ENCODE measurements at regions not wholly inside any gene's neighbourhood (a gene's known extent, or its start where the extent isn't known, plus 50 kb on each side); places are given as distances from the start of the nearest gene placed in this dataset.
"Not testable (repeated sequence)": the region's sequence is repeated elsewhere in the genome, so short reads cannot be mapped to it uniquely, and the experiment has no call there.

DNA sequence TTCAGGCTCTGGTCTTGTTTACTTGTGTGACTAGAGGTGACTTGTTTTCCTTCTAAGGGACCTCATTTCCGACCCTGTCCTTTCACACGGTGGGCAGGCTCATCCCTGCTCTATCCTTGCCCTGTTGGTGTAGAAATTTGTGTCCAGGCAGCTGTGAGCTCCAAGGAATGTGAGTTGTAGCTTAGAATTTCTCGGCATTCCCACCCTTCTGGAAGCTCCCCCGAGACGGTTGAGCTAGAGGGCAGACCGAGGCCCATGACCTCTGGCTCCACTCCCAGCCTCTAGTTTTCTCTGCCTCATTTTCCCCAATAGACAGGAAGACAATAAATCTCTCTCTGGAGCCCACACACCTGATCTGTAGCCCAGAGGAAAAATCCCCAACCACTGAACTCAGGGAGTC, 100.9 kb downstream of the NAV1 start:
- Mint-ChIP-seq H3K4me3 (no peak overlapping the region), H3K4me1 (ENCODE audit: low read depth) (no peaks in the 10 kb centered on the region), H3K27me3 (ENCODE audit: low read depth) (peaks cover 9% of the 10 kb centered on the region), H3K36me3 (ENCODE audit: low read depth) (no peaks in the 10 kb centered on the region), H3K27ac (no peak overlapping the region), H3K9me3 (no peaks in the 10 kb centered on the region)

DNA sequence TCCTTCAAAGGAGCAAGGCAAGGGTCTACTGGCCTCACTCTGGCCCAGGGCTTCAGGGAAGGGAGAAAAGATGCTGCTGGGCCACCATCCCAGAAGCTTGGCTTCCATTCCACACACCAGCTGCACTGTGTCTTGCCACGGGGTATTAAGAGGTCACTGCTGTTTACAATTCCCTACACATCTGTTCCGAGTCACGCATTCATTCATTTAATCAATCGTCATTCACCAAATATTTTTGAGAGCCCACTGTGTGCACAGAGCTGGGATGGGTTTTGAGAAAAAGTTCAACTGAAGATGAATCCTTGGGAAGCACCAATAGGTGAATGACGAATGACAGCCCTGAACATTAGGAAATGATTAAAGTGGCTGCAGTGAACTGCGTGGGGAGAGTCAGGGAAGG, 101.7 kb downstream of the NAV1 start:
- Mint-ChIP-seq H3K4me1 (ENCODE audit: low read depth) (no peaks in the 10 kb centered on the region), H3K27me3 (ENCODE audit: low read depth) (peaks cover 10% of the 10 kb centered on the region), H3K27ac (no peak overlapping the region), H3K9me3 (no peaks in the 10 kb centered on the region), H3K4me3 (no peak overlapping the region), H3K36me3 (ENCODE audit: low read depth) (no peaks in the 10 kb centered on the region)

DNA sequence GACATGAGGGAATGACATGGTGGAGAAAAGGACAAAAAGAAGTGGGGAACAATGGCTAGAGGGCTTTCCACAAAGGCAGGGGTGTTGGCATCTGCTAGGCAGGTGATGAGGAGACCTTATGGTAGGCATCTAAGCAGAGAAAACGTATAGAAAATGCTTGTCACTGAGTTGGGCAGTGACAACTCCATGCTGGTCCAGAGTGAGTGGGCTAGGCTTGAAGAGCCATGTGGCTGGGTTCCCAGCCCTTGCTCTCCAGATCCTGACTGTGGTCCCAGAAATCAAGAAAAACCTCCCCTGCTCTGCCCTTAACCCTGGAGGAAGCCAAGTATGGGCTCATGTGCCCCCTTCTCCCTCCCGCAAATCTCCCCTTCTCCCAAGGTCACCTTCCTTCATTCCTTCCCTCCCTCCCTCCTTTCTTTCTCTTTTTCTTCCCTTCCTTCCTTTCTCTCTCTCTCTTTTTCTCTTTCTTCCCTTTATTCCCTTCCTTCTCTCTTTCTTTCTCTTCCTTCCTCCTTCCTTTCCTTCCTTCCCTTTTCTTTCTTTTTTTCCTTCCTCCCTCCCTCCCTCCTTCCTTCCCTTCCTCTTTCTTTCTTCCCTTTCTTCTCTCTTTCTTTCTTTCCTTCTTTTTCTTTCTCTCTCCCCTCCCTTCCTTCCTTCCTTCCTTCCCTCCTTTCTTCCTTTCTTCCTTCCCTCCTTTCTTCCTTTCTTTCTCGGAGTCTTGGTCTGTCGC, 102.8 kb downstream of the NAV1 start:
- Mint-ChIP-seq H3K27me3 (ENCODE audit: low read depth) (peaks cover 15% of the 10 kb centered on the region), H3K9me3 (no peaks in the 10 kb centered on the region), H3K4me3 (no peak overlapping the region), H3K4me1 (ENCODE audit: low read depth) (no peaks in the 10 kb centered on the region), H3K27ac (no peak overlapping the region), H3K36me3 (ENCODE audit: low read depth) (no peaks in the 10 kb centered on the region)

DNA sequence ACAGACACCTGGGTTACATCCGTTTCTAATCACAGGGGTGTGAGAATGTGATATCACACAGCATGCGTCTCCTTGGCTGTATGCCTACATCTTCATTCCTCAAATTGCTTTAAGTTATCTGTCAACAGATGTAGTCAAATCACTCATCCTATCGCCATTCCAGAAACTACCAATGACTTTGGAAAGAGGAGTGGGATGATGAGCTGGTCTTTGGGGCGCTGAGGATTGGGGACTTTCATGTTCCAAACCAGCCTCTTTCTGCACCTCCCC, 104.8 kb downstream of the NAV1 start:
- Mint-ChIP-seq H3K36me3 (ENCODE audit: low read depth) (no peaks in the 10 kb centered on the region), H3K27ac (no peak overlapping the region), H3K4me3 (no peak overlapping the region), H3K27me3 (ENCODE audit: low read depth) (peaks cover 30% of the 10 kb centered on the region), H3K9me3 (no peaks in the 10 kb centered on the region), H3K4me1 (ENCODE audit: low read depth) (no peaks in the 10 kb centered on the region)

DNA sequence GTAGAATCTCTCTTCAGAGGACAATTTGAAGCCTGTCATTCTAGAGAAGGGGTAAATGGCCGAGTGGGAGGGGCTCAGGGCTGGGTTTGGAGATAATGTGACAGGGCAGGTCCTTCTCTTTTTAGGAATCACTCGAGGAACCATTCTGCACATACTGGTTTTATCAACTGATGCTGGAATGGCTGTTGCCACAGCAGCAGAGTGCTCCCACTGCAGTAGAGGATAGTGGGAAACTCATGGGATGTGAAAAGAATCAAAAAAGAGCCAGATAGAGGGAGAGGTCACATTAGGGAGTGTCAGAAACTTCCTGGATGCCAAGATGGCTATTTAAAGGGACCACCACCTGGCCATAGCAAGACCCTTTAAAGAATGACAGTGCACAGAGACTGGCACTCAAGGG, 105.3 kb downstream of the NAV1 start:
- no peaks in the 10 kb centered on the region for H3K36me3 Mint-ChIP-seq (ENCODE audit: low read depth)
- no peak overlapping the region for H3K4me3 Mint-ChIP-seq
- no peaks in the 10 kb centered on the region for H3K9me3 Mint-ChIP-seq
- peaks cover 27% of the 10 kb centered on the region for H3K27me3 Mint-ChIP-seq (ENCODE audit: low read depth)
- H3K4me1 Mint-ChIP-seq (ENCODE audit: low read depth), result no peaks in the 10 kb centered on the region
- no peak overlapping the region for H3K27ac Mint-ChIP-seq

DNA sequence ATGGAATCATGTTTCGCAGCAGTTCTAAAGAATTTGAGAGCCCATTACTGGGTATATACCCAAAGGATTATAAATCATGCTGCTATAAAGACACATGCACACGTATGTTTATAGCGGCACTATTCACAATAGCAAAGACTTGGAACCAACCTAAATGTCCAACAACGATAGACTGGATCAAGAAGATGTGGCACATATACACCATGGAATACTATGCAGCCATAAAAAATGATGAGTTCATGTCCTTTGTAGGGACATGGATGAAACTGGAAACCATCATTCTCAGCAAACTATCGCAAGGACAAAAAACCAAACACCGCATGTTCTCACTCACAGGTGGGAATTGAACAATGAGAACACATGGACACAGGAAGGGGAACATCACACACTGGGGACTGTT, 106.1 kb downstream of the NAV1 start:
- peaks cover 35% of the 10 kb centered on the region for H3K27me3 Mint-ChIP-seq (ENCODE audit: low read depth)
- H3K9me3 Mint-ChIP-seq; H3K4me3 Mint-ChIP-seq; H3K27ac Mint-ChIP-seq; H3K4me1 Mint-ChIP-seq (ENCODE audit: low read depth); H3K36me3 Mint-ChIP-seq (ENCODE audit: low read depth): not testable (repeated sequence)

DNA sequence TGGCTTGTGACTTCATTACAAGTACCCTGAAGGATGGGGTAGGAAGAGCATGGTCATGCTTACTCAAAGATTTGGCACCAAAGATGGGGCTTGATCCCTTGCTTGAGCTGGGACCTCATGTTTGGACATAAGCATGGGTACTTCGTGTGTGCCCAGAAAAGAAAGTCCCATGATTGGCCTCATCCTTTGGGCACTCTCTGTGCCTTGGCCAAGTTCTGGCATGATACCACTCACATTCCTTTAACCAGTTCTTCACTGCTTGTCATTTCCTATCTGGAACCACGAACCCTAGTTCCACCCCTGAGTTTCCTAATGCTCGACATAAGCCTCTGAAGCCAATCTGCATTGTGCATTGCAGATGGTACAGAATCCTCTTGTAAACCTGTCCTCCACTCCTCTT, 107.0 kb downstream of the NAV1 start:
- H3K27ac Mint-ChIP-seq, result no peak overlapping the region

DNA sequence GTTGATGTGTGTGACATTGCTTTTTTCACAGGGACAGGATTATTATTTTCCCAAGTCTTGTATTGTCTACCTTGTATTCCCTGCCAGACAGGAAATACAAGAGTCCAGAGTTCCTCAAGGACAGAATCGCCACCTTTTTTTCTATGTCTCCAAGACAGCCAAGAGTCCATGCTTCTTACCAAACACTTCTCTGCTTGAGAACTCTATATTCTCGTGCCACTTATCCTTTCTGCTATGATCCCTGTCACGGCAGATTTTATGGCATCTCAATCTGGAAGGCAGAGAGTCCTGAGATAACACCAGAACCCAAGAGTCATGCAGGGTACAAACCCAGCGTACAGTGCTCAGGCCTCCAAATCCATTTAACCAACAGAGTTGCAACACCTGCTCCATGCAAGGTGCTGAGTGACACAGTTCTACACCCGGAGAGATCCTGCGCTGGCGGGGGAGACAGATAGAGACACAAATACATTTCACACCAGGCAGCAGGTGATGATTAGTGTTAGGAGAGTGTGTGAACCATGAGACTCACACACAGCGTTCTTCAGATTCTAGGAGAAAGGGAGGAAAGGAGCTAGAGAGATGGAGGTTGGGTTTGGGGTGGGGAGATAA, 107.6 kb downstream of the NAV1 start:
- H3K36me3 Mint-ChIP-seq (ENCODE audit: low read depth), result no peaks in the 10 kb centered on the region

More for the DNA sequence above, 107.0 kb downstream of the NAV1 start:
- no peaks in the 10 kb centered on the region for H3K9me3 Mint-ChIP-seq
- no peaks in the 10 kb centered on the region for H3K36me3 Mint-ChIP-seq (ENCODE audit: low read depth)
- H3K4me3 Mint-ChIP-seq, result no peak overlapping the region
- peaks cover 41% of the 10 kb centered on the region for H3K27me3 Mint-ChIP-seq (ENCODE audit: low read depth)
- no peaks in the 10 kb centered on the region for H3K4me1 Mint-ChIP-seq (ENCODE audit: low read depth)

DNA sequence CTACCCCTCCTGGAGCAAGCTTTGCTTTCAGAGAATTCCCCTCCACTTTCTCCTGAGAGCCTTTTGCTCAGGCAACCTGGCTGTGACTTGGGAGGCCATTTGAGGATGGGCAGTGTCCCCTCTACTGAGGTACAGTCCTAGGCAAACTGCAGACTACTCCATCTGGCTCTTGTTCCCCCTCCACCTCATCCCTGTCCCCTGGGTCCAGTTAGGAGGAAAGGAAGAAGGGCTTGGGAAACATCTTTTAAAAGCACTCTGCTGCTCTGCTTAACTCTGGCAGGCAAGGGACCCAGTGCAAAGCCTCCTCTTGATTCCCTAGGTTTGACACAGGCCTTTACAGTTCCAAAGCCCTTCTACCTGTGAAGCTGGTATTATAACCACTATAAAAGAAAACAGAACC, 108.2 kb downstream of the NAV1 start:
- Mint-ChIP-seq H3K27ac (no peak overlapping the region), H3K4me3 (no peak overlapping the region), H3K27me3 (ENCODE audit: low read depth) (peaks cover 52% of the 10 kb centered on the region)

More for the DNA sequence above, 107.6 kb downstream of the NAV1 start:
- H3K27me3 Mint-ChIP-seq (ENCODE audit: low read depth), result peaks cover 47% of the 10 kb centered on the region
- no peaks in the 10 kb centered on the region for H3K9me3 Mint-ChIP-seq
- H3K27ac Mint-ChIP-seq, result no peak overlapping the region
- H3K4me3 Mint-ChIP-seq, result no peak overlapping the region
- H3K4me1 Mint-ChIP-seq (ENCODE audit: low read depth), result no peaks in the 10 kb centered on the region

DNA sequence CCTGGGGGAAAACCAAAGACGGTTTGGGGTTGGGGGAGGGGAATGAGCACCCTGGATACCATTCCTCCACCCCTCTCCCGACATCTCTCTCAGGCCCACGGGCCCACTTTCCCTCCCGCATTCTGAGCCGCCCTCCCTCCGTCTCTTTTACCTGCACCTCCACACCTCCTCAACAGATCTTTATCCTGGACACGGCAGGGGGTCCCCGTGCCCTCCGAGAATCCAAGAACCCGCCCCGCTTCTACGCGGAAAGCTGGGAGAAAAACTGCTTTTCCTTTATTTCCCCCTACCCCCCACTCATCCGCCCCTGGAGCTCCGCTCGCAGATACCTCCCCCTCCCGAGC, 108.8 kb downstream of the NAV1 start:
- Mint-ChIP-seq H3K27me3 (ENCODE audit: low read depth) (peaks cover 52% of the 10 kb centered on the region), H3K4me3 (no peak overlapping the region), H3K9me3 (no peaks in the 10 kb centered on the region), H3K4me1 (ENCODE audit: low read depth) (no peaks in the 10 kb centered on the region), H3K27ac (no peak overlapping the region), H3K36me3 (ENCODE audit: low read depth) (no peaks in the 10 kb centered on the region)

More for the DNA sequence above, 108.2 kb downstream of the NAV1 start:
- Mint-ChIP-seq H3K9me3 (no peaks in the 10 kb centered on the region), H3K36me3 (ENCODE audit: low read depth) (no peaks in the 10 kb centered on the region), H3K4me1 (ENCODE audit: low read depth) (no peaks in the 10 kb centered on the region)

DNA sequence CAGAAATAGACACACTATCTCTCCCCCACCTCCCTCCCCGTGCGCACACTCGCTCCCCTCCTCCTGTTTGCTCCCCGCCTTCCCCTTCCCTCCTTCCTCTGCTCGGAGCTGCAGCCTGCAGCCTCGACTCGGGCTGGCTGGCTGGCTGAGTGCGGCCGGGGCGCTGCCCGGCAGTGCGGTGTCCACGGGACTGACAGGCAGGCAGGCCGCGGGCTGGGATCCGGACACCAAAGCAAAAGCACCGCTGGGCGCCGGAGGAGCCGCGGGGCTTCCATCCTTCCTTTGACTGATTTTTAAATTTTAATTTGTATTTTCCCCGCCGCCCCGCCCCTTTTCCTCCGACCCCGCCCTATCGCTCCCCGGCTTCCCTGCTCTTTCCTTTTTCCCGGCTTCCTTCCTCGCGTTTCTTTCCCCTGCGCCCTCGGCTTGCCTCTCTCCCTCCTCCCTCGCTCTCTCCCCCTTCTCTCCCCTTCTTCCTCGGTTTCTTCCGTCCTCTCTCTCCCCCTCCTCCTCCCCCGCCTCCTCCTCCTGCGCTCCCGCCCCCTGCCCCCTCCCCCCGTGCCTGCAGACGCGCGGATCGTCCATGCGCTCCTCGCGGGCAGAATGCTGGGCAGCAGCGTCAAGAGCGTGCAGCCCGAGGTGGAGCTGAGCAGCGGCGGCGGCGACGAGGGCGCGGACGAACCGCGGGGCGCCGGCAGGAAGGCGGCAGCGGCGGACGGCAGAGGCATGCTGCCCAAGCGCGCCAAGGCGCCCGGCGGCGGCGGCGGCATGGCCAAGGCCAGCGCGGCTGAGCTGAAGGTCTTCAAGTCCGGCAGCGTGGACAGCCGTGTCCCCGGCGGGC, 109.4 kb downstream of the NAV1 start:
- no peaks in the 10 kb centered on the region for H3K4me1 Mint-ChIP-seq (ENCODE audit: low read depth)
- no peak overlapping the region for H3K27ac Mint-ChIP-seq
- H3K4me3 Mint-ChIP-seq, result peak overlapping the region; percentile 58
- H3K9me3 Mint-ChIP-seq, result no peaks in the 10 kb centered on the region
- H3K27me3 Mint-ChIP-seq (ENCODE audit: low read depth), result peaks cover 52% of the 10 kb centered on the region
- no peaks in the 10 kb centered on the region for H3K36me3 Mint-ChIP-seq (ENCODE audit: low read depth)

DNA sequence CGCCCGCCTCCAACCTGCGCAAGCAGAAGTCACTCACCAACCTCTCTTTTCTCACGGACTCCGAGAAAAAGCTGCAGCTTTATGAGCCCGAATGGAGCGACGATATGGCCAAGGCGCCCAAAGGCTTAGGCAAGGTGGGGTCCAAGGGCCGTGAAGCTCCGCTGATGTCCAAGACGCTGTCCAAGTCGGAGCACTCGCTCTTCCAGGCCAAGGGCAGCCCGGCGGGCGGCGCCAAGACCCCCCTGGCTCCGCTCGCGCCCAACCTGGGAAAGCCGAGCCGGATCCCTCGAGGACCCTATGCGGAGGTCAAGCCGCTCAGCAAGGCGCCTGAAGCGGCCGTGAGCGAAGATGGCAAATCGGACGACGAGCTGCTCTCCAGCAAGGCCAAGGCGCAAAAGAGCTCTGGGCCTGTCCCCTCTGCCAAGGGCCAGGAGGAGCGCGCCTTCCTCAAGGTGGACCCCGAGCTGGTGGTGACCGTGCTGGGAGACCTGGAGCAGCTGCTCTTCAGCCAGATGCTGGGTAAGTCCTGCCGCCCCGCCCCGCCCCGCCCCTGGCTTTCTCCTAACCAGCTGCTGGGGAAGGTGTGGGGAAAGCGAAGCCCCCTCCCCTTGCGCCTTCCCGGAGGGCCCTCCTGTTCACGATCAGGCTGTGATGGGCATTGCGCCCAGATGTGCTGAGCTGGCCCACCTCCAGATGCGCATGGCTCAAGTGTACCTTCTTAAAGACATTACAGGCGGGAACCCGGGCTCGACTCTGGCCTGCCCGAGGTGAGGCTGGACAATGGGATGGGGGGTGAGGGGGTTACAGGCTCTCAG, 110.2 kb downstream of the NAV1 start:
- Mint-ChIP-seq H3K36me3 (ENCODE audit: low read depth) (no peaks in the 10 kb centered on the region), H3K27ac (no peak overlapping the region), H3K9me3 (no peaks in the 10 kb centered on the region), H3K4me1 (ENCODE audit: low read depth) (no peaks in the 10 kb centered on the region), H3K4me3 (no peak overlapping the region), H3K27me3 (ENCODE audit: low read depth) (peaks cover 52% of the 10 kb centered on the region)

DNA sequence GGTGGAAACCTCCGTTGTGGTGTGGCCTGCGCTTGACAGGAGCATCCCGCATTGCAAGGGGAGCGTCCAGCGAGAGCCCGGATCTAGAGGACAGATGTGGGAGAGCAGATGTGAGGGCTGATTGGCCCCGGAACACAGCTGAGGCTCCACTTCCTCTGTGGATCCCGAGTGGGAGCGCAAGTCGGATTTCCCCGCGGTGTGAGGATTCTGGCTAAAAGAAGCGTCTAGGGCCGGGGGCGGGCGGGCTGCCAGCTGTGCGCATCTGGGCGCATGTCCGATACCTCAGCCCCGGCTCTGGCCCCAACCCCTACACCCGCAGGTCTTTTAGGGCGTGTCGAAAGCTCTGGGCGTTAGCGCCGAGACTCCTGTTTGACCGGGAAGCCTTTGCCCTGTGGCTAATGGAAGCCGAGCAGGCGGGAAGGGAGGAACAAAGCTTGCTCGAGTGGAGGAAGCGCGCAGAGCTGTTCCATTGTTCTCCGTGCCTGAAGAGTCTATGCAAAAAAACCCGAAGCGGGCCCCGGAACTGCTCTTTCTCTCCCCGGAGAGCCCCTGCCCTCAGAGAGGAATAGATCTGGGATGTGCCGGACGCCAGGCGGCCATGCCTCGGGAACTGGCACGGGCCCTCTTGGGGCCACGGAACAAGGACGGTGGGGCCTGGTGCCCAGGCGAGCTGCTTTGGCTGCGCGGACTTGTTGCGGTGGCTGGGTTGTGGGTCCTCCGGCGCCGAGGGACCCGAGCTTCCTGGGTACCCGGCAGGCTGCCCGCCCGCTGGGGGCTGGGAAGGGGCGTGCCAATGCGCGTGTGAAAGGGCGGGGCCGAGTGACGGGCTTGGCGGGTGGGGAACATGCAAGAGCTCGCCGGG, 111.1 kb downstream of the NAV1 start:
- Mint-ChIP-seq H3K27me3 (ENCODE audit: low read depth) (peaks cover 53% of the 10 kb centered on the region), H3K4me3 (no peak overlapping the region)

DNA sequence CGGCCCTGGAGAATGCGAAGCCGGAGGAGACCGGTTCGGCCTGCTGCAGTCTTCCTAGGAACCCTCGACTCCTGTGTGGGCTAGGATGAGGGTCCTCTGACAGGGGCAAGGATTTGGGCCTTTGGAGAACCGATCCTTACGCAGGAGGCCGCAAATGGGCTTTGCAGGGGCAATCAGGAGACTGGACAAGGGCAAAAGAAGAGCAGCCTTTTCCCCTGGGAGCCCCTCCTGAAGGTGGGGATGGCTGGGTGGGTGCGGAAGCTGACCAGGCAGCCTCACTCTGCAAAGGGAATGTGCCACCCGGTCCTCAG, 111.7 kb downstream of the NAV1 start:
- H3K4me3 Mint-ChIP-seq, result no peak overlapping the region
- no peaks in the 10 kb centered on the region for H3K36me3 Mint-ChIP-seq (ENCODE audit: low read depth)
- no peaks in the 10 kb centered on the region for H3K9me3 Mint-ChIP-seq
- no peaks in the 10 kb centered on the region for H3K4me1 Mint-ChIP-seq (ENCODE audit: low read depth)
- peaks cover 55% of the 10 kb centered on the region for H3K27me3 Mint-ChIP-seq (ENCODE audit: low read depth)
- H3K27ac Mint-ChIP-seq, result no peak overlapping the region

More for the DNA sequence above, 111.1 kb downstream of the NAV1 start:
- H3K36me3 Mint-ChIP-seq (ENCODE audit: low read depth), result no peaks in the 10 kb centered on the region
- H3K9me3 Mint-ChIP-seq, result no peaks in the 10 kb centered on the region
- H3K4me1 Mint-ChIP-seq (ENCODE audit: low read depth), result no peaks in the 10 kb centered on the region
- H3K27ac Mint-ChIP-seq, result no peak overlapping the region
